NCI-H2196 (cell line): ENCODE measurements at regions not wholly inside any gene's neighbourhood (a gene's known extent, or its start where the extent isn't known, plus 50 kb on each side); places are given as distances from the start of the nearest gene placed in this dataset.
"Not testable (repeated sequence)": the region's sequence is repeated elsewhere in the genome, so short reads cannot be mapped to it uniquely, and the experiment has no call there.

Experiments
- DNase-seq: peaks from one replicate; lab custom pipeline; 2025; ENCODE audit not compliant: unreplicated experiment; lab: John Stamatoyannopoulos, UW

DNA sequence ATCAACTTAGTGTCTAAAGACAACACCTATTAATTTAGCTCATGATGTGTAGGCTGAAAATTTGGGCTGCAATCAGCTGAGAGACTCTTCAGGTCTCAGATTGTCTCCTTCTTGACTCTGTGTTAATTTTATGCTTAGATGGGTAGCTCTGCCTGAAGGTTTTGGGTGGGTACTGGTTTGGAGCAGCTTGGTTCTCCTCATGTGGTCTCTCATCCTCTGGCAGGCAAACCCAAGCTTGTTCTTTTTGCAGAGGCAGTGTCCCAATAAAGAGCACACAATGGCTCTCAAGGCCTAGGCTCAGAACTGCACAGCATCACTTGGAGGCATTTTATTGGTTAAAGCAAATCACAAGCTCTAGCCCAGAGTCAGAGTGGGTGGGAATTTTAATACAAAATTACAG lies 280.6 kb downstream of the BTBD3 start:
- no peak for DNase-seq

- no peak for DNase-seq
These were observed 282.0 kb downstream of the BTBD3 start for GRCh38 chr20:12199703-12200102.

DNA sequence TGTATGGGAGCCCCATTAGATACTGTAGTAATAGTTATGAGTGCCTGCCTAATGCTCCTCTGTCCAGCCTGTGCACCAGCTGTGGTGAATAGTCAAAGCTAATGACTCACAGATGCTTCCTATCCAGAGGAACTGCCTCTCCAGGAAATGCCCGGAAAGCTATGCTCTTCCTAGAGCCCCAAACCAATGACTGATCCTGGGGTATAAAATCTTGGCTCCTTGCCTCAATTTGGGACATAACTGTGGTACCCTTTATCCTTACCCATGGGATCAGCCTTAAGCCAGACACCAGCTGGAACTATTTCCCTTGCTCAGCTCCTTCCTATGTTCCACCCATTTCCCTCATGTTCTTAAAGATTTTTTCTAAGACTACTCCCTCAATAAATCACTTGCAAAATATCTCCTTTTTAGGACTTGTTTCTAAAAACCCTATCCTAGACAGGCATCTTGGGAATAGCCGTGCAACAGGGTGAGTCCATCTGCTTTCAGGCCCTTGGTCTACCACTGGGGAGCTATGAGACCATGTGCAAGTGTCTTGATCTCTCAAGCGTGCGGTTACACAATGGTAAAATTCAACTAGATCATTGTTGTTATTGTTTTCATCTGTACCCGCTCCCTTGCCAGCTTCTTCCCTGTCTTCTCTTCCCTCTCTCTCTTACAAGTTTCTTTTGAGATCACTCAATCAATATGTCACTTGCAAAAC lies 283.7 kb downstream of the BTBD3 start:
- no peak for DNase-seq

- no peak for DNase-seq
These were observed 285.7 kb downstream of the BTBD3 start for GRCh38 chr20:12203399-12203798.

- no peak for DNase-seq
These were observed 286.3 kb downstream of the BTBD3 start for GRCh38 chr20:12203981-12204380.

- DNase-seq = no peak
These were observed 290.2 kb downstream of the BTBD3 start for GRCh38 chr20:12207875-12208274.

DNA sequence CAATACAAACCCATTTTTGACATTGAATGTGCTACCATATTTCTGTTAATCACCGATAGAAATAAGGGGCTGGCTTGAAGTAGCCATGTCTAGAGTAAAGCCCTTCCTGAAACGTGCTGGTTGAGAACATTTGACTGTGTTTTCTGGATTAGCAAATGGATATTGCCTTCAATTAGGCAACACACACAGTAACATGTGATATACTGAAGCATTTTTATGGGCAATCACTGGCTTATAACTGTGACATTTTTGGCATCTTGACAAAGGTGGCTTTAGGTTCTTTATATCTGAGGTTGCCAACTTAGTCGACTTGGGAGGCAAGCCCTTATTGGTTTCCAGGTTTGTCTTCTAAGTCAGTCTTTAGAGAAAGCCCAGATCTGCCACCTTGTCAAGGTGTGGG lies 292.9 kb downstream of the BTBD3 start:
- no peak for DNase-seq

GRCh38 chr20:12211361-12211760 lies 293.7 kb downstream of the BTBD3 start:
- DNase-seq = no peak

GRCh38 chr20:12217382-12217781 lies 299.7 kb downstream of the BTBD3 start:
- DNase-seq = no peak

DNA sequence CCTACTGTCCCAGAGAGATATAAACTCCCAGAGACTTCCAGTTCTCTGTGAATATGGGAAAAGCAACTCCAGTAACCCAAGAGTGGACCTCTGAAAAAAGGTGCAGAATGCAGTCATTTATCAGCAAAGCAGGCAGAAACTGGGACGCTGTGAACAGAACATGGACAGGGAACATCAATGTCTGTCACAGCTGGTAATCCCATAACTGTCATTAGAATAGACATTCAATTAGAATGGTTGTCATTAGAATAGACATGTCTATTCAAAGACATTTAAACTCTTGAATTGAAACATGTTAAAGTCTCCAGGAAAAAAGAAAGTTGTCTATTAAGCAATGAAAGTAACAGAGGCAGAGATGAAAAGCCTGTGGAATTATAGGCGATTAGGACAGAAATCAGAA lies 302.1 kb downstream of the BTBD3 start:
- no peak for DNase-seq

- no peak for DNase-seq
These were observed 305.4 kb downstream of the BTBD3 start for GRCh38 chr20:12223057-12223456.

DNA sequence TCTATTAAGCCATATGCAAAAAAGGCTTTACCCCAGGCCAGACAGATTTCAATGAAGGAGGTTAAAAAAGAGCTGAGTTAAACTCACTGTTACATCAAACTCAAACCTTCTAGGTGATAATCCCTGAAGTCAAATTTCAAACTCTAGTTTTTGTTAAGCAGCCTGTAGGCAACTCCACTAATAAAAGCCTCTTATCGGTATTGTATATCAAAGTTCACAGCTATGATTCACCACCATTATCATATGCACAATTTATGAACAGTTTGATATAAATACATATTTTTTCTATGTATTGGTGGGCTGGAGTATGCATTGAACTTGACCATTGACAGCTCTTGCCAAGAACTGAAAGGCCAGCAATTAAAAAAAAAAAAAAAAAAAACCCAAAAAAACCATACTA lies 308.2 kb downstream of the BTBD3 start:
- DNase-seq = no peak

DNA sequence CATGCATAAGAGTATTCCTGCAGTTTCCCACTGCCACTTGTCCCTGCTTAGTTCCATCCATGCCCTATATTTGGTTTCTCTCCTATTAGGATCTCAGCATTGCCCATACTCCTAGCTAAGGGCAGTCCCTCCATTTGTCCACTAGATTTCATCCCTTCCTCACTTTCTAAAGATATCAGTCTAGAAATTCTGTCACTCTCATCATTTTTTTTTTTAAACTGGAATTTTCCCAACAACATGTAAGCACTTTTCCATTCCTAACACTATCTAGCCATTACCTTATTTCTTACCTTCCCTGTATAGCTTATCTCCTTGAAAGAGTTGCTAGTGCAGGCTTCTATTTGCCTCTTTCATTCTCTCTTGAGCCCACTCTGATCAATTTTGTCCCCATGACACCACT lies 312.2 kb downstream of the BTBD3 start:
- DNase-seq = no peak

DNA sequence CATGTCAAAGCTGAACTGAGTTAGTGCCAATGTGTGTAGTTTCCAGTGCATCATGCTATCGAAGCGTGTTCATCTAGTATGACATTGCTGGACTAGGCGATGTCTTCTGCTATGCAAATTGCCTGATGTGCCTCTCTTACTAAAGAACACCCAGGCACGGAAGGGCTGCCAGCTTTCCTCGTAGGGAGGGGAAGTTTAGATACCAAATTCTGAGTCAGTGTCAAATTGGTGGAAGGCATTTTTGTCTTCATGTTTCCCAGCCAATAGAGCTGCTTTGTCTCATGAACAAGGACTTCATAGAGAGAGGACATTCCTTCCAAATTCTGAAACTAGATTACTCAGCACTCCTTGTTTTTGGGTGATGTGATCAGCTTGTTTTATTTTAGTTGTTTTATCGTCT lies 320.1 kb downstream of the BTBD3 start:
- no peak for DNase-seq

- DNase-seq = no peak
These were observed 323.4 kb downstream of the BTBD3 start for GRCh38 chr20:12241065-12241464.

- DNase-seq = no peak
These were observed 325.6 kb downstream of the BTBD3 start for GRCh38 chr20:12243327-12243726.

GRCh38 chr20:12248481-12248880 lies 330.8 kb downstream of the BTBD3 start:
- no peak for DNase-seq

DNA sequence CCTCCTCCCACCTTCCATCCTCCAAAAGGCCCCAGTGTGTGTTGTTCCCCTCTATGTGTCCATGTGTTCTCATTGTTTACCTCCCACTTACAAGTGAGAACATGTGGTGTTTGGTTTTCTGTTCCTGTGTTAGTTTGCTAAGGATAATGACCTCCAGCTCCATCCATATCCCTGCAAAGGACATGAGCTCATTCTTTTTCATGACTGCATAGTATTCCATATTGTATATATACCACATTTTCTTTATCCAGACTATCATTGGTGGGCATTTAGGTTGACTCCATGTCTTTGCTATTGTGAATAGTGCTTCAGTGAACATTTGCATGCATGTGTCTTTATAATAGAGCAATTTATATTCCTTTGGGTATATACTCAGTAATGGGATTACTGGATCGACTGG lies 333.0 kb downstream of the BTBD3 start:
- DNase-seq = not testable (repeated sequence)

DNA sequence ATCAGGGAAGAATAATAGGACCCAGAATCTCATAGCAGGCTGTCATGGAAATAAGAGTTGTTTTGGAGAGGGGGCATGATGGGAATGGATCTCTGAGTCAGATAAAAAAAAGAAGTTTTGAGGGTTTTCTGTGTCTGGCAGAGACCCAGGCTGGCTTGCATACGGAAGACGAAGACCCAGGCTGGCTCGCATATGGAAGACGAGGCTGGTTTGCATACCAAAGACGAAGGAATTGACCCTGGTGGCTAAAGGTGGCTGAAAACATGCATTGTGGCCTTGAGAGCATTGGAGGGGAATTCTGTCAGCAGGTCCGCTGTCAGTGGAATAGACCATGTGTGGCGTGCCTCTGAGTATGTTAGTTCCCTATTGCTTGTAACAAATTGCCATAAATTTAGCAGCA lies 335.1 kb downstream of the BTBD3 start:
- DNase-seq = no peak

DNA sequence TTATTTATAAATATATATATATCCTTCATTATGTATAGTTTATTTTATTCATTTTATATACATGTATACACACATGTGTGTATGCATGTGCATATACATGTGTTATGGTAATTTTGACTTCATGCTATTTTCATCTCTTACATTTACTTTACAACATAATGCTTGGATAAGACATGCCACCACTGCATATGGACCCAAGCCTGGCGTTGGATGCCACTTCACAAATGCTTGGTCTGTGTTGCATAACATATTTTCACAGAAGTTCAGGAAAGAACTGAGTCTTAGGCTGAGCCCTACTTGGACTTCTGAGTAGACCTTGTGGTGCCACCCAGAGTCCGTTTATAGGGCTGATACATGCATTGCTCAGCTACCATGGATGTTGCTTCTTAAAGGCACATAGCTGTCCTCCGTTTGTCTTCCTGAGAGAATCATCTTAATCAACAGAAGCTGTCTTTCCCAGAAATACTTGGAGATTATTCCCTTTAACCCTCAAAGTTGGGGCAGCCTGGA lies 337.8 kb downstream of the BTBD3 start:
- no peak for DNase-seq

DNA sequence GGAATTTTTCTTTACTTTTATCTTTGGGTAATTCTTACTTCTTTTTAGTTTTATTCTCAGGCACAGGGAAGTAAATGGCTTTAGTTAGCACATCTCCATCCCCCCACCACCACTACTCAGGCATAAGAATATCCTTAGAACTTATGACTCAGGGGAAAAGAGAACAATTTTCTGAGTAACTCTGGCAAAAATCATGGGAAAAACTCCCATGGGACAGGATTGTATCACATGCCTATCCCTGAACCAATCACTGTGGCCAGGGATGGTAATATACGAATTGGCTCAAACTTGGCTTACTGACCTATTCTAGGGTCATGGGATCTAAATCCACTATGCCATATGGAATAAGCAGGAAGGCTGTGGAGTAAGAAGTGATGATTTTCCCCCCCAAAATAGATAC lies 339.1 kb downstream of the BTBD3 start:
- no peak for DNase-seq

DNA sequence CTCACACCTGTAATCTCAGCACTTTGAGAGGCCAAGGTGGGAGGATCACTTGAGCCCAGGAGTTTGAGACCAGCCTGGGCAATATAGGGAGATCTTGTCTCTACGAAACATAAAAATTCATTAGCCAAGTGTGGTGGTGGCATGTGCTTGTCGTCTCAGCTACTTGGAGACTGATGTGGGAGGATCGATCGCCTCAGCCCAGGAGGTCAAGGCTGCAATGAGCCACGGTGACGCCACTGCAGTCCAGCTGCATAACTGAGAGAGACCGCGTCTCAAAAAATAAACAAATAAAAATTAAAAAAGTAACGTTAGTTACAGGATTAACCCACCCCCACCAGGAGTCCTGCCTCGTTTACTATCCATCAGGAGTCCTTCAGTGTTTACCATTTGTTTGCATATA lies 345.1 kb downstream of the BTBD3 start:
- DNase-seq = no peak

GRCh38 chr20:12264711-12265110 lies 347.0 kb downstream of the BTBD3 start:
- DNase-seq = no peak
